Keratinocyte (primary cell): ENCODE measurements at regions not wholly inside any gene's neighbourhood (a gene's known extent, or its start where the extent isn't known, plus 50 kb on each side); places are given as distances from the start of the nearest gene placed in this dataset.

ENCODE experiments used
- DNase-seq: peaks from one replicate; pipeline ENCODE4 v3.0.0-alpha.2; 2011; ENCODE audit warnings: low read depth, missing footprints, low spot score
- FAIRE-seq: peaks from 2 replicates; lab custom pipeline; 2011; peaks lifted over from hg19 to GRCh38; lab: Jason Lieb, UNC
- H2AFZ ChIP-seq: 2 replicates; pipeline ENCODE4 v1.6.0; 2012; ENCODE audit warnings: low read length, control low read depth, inconsistent platforms; ENCODE audit not compliant: control insufficient read depth
- H3K27ac ChIP-seq: 2 replicates; pipeline ENCODE4 v1.5.1; 2011; ENCODE audit warnings: low read length; ENCODE audit not compliant: control insufficient read depth, insufficient read depth
- H3K27me3 ChIP-seq: 3 replicates; pipeline ENCODE4 v1.6.0; 2011; ENCODE audit warnings: low read length; ENCODE audit not compliant: control insufficient read depth, insufficient read depth; ENCODE audit errors: extremely low read depth
- H3K36me3 ChIP-seq, 2 experiments: 2 replicates in 1 of 2; 3 replicates in 1 of 2; pipeline ENCODE4 v1.5.1; 2011; ENCODE audit warnings: low read length in 2 of 2, mild to moderate bottlenecking in 1 of 2; ENCODE audit not compliant: control insufficient read depth in 2 of 2, insufficient read depth in 2 of 2; ENCODE audit errors: extremely low read depth in 1 of 2
- H3K4me1 ChIP-seq: 3 replicates; pipeline ENCODE4 v1.5.1; 2011; ENCODE audit warnings: low read length; ENCODE audit not compliant: control insufficient read depth, insufficient read depth; ENCODE audit errors: extremely low read depth
- H3K4me2 ChIP-seq: 3 replicates; pipeline ENCODE4 v1.6.0; 2011; ENCODE audit warnings: low read depth, low read length; ENCODE audit not compliant: control insufficient read depth, insufficient read depth; ENCODE audit errors: extremely low read depth
- H3K4me3 ChIP-seq, 3 experiments: fragments of 200-600 bp in 1 of 3; sonication (generic) in 1 of 3; 2 replicates in 2 of 3; 3 replicates in 1 of 3; pipeline ENCODE4 v1.5.1; 2011 to 2016; ENCODE audit warnings: low read length in 3 of 3, mild to moderate bottlenecking in 3 of 3, control low read depth in 2 of 3, inconsistent platforms in 1 of 3, low read depth in 1 of 3, mixed read lengths in 1 of 3, mixed run types in 1 of 3, moderate library complexity in 1 of 3; ENCODE audit not compliant: control insufficient read depth in 2 of 3, insufficient read depth in 2 of 3; ENCODE audit errors: extremely low read depth in 1 of 3
- H3K79me2 ChIP-seq: 2 replicates; pipeline ENCODE4 v1.6.0; 2012; ENCODE audit warnings: low read length; ENCODE audit not compliant: control insufficient read depth, insufficient read depth
- H3K9ac ChIP-seq: 3 replicates; pipeline ENCODE4 v1.6.0; 2011; ENCODE audit warnings: low read length; ENCODE audit not compliant: control insufficient read depth, insufficient read depth; ENCODE audit errors: extremely low read depth
- H3K9me1 ChIP-seq: 3 replicates; pipeline ENCODE4 v1.6.0; 2011; ENCODE audit warnings: low read length; ENCODE audit not compliant: control insufficient read depth, insufficient read depth; ENCODE audit errors: extremely low read depth
- H3K9me3 ChIP-seq: 2 replicates; pipeline ENCODE4 v1.5.1; 2012; ENCODE audit warnings: low read depth, low read length; ENCODE audit not compliant: control insufficient read depth
- H4K20me1 ChIP-seq: 3 replicates; pipeline ENCODE4 v1.6.0; 2011; ENCODE audit warnings: low read length; ENCODE audit not compliant: control insufficient read depth, insufficient read depth; ENCODE audit errors: extremely low read depth
- CTCF ChIP-seq, 3 experiments: IDR thresholded peaks in 1 of 3; conservative IDR thresholded peaks in 1 of 3; optimal IDR thresholded peaks in 1 of 3; 2 replicates in 2 of 3; 3 replicates in 1 of 3; pipeline versions ENCODE3 to v1.5.1; 2011; ENCODE audit warnings: low read length in 3 of 3, mild to moderate bottlenecking in 3 of 3, moderate library complexity in 2 of 3, control low read depth in 1 of 3, inconsistent platforms in 1 of 3; ENCODE audit not compliant: insufficient read depth in 2 of 3; ENCODE audit errors: extremely low read depth in 1 of 3
- EZH2 ChIP-seq: IDR thresholded peaks from one replicate; pipeline ENCODE4 v1.6.1; 2012; ENCODE audit warnings: inconsistent platforms, mild to moderate bottlenecking, low read length, moderate library complexity
- dilution Hi-C: fragments of 300-500 bp; cut with MboI; formaldehyde crosslinking; loops from one replicate; pipeline ENCODE4 v1.7.0; 2020; ENCODE audit warnings: low sequenced_read_pairs; ENCODE audit not compliant: extremely low pct_ligation_motif_present

GRCh38 chr15:31208817-31209216 is 107.3 kb upstream of the TRPM1 start:
- TF ChIP-seq EZH2 (no peak), CTCF (optimal IDR thresholded peaks at IDR 0.05 in 1 of 3, IDR thresholded peaks at IDR 0.05 in 1 of 3, conservative IDR thresholded peaks at IDR 0.05 in 1 of 3; ENCODE audit: extremely low read depth in 1 of 3, insufficient read depth in 2 of 3, low read length in 3 of 3) (no peak)
- DNase-seq, result no peak

GRCh38 chr15:31211353-31211752 is 109.8 kb upstream of the TRPM1 start:
- Histone ChIP-seq H3K79me2 (no peaks in the 10 kb centered on the region), H3K27ac (no peak overlapping the region), H2AFZ (no peak overlapping the region), H3K27me3 (peaks cover 6% of the 10 kb centered on the region), H3K9me3 (no peaks in the 10 kb centered on the region), H3K9me1 (no peaks in the 10 kb centered on the region), H4K20me1 (no peaks in the 10 kb centered on the region), H3K9ac (no peak overlapping the region), H3K4me3 (no peak overlapping the region), H3K36me3 (no peaks in the 10 kb centered on the region), H3K4me1 (peaks cover 14% of the 10 kb centered on the region), H3K4me2 (no peak overlapping the region)
- FAIRE-seq (no peak), DNase-seq (no peak)
- TF ChIP-seq EZH2 (no peak), CTCF (optimal IDR thresholded peaks at IDR 0.05 in 1 of 3, IDR thresholded peaks at IDR 0.05 in 1 of 3, conservative IDR thresholded peaks at IDR 0.05 in 1 of 3; ENCODE audit: extremely low read depth in 1 of 3, insufficient read depth in 2 of 3, low read length in 3 of 3) (no peak)
- dilution Hi-C loops, result no loop called here

More at GRCh38 chr15:31208817-31209216, 107.3 kb upstream of the TRPM1 start:
- H3K4me3 ChIP-seq, result no peak overlapping the region
- H3K27me3 ChIP-seq, result peaks cover 7% of the 10 kb centered on the region
- no peak overlapping the region for H2AFZ ChIP-seq
- dilution Hi-C loops, result no loop called here
- no peak overlapping the region for H3K9ac ChIP-seq
- H3K9me3 ChIP-seq, result no peaks in the 10 kb centered on the region
- H3K4me1 ChIP-seq, result peaks cover 5% of the 10 kb centered on the region
- no peaks in the 10 kb centered on the region for H4K20me1 ChIP-seq
- H3K27ac ChIP-seq, result no peak overlapping the region
- FAIRE-seq, result no peak
- H3K9me1 ChIP-seq, result no peaks in the 10 kb centered on the region
- H3K36me3 ChIP-seq, result no peaks in the 10 kb centered on the region
- no peaks in the 10 kb centered on the region for H3K79me2 ChIP-seq
- H3K4me2 ChIP-seq, result no peak overlapping the region
